ENCODE measurements at regions not wholly inside any gene's neighbourhood (a gene's known extent, or its start where the extent isn't known, plus 50 kb on each side); places are given as distances from the start of the nearest gene placed in this dataset.

DNA sequence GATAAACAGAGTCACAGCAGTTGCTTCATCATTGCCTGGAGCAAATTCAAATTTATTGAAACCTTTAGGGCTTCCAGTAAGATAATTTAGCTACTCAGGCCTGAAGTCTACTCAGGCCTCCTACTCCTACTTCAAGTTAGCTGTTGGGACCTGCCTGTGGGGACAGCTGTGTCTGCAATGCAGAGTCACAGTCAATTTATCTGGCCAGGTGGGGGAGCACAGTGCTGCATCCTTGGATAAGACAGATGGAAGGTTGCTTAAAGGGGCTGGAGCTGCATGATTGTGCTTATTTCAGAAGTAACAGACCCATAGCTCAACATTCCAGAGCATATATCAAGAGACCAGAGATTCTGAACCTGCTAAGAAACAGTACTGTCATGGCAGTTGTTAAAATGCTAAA lies 932.1 kb downstream of the QKI start (continued):
- TF ChIP-seq E2F6 (IDR thresholded peaks at IDR 0.05; ENCODE audit: borderline replicate concordance in 1 of 2, extremely low read depth in 1 of 2, insufficient read depth in 1 of 2, insufficient read length in 1 of 2, low read depth in 1 of 2, low read length in 1 of 2, poor library complexity in 1 of 2, severe bottlenecking in 1 of 2) (no peak), CC2D1A (IDR thresholded peaks at IDR 0.05) (peak; percentile 91; the same call in 1 of the 2 replicates), EP300 (IDR thresholded peaks at IDR 0.05; ENCODE audit: low read length) (peak; percentile 85; the same call in 1 of the 2 replicates), CBX2 (IDR thresholded peaks at IDR 0.05; ENCODE audit: insufficient read depth, low read length, poor library complexity, severe bottlenecking) (no peak), RUNX1 (IDR thresholded peaks at IDR 0.05; ENCODE audit: low read depth) (no peak), ZNF408 (CRISPR knock-in tag; IDR thresholded peaks at IDR 0.05; ENCODE audit: low read depth) (no peak), ZMIZ1 (IDR thresholded peaks at IDR 0.05; ENCODE audit: low read depth in 2 of 2, low read length in 2 of 2) (peak in 1 of 2 experiments; percentile 84; a peak in 2 of 4 replicates), ZNF253 (CRISPR knock-in tag; conservative IDR thresholded peaks at IDR 0.05) (no peak), CREB1 (IDR thresholded peaks at IDR 0.05) (peak; percentile 47; the same call in 1 of the 2 replicates), CREB1 (CRISPR knock-in tag; IDR thresholded peaks at IDR 0.05) (no peak), CCNT2 (IDR thresholded peaks at IDR 0.05; ENCODE audit: borderline replicate concordance, extremely low read depth, insufficient read length, low read depth, low read length) (peak; percentile 38), TCF3 (CRISPR knock-in tag; IDR thresholded peaks at IDR 0.05) (peak; percentile 69), CXXC5 (CRISPR knock-in tag; IDR thresholded peaks at IDR 0.05) (peak; percentile 20; the same call in 1 of the 2 replicates), KAT2B (IDR thresholded peaks at IDR 0.05; ENCODE audit: low read depth, low read length) (no peak), MTA2 (IDR thresholded peaks at IDR 0.05; ENCODE audit: low read depth) (peak; percentile 84), CBFA2T3 (IDR thresholded peaks at IDR 0.05) (peak; percentile 98), MCM3 (IDR thresholded peaks at IDR 0.05) (no peak), JUND (IDR thresholded peaks at IDR 0.05; ENCODE audit: borderline replicate concordance, low read depth, low read length) (no peak), JUND (tag; IDR thresholded peaks at IDR 0.05; ENCODE audit: borderline replicate concordance, low read depth, low read length) (no peak; the same call in 2 of the 3 replicates), EP400 (IDR thresholded peaks at IDR 0.05) (no peak), FOS (IDR thresholded peaks at IDR 0.05; ENCODE audit: extremely low read depth, insufficient read length) (no peak), HDAC3 (IDR thresholded peaks at IDR 0.05; ENCODE audit: borderline replicate concordance, partially characterized antibody) (peak; percentile 59), PML (IDR thresholded peaks at IDR 0.05; ENCODE audit: low read length) (peak; percentile 91), LARP7 (IDR thresholded peaks at IDR 0.05) (no peak), NCOA1 (IDR thresholded peaks at IDR 0.05; ENCODE audit: low read depth) (peak; percentile 51; the same call in 1 of the 2 replicates)
- TF ChIP-seq, protein P1, sequence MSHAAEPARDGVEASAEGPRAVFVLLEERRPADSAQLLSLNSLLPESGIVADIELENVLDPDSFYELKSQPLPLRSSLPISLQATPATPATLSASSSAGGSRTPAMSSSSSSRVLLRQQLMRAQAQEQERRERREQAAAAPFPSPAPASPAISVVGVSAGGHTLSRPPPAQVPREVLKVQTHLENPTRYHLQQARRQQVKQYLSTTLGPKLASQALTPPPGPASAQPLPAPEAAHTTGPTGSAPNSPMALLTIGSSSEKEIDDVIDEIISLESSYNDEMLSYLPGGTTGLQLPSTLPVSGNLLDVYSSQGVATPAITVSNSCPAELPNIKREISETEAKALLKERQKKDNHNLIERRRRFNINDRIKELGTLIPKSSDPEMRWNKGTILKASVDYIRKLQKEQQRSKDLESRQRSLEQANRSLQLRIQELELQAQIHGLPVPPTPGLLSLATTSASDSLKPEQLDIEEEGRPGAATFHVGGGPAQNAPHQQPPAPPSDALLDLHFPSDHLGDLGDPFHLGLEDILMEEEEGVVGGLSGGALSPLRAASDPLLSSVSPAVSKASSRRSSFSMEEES (CRISPR knock-in tag; IDR thresholded peaks at IDR 0.05): no peak

Data from K562 (cell line).